CD4-positive, CD25-positive, alpha-beta regulatory T cell (primary cell): ENCODE measurements at regions not wholly inside any gene's neighbourhood (a gene's known extent, or its start where the extent isn't known, plus 50 kb on each side); places are given as distances from the start of the nearest gene placed in this dataset.

ENCODE experiments used
- ATAC-seq, 2 donors: fragments of 150-1000 bp; cut with Tn5 transposase; one replicate each; pipeline ENCODE4 v1.10.0; 2021; ENCODE audit warnings: low read depth in 2 of 2, moderate number of reproducible peaks in 2 of 2, moderate library complexity in 1 of 2
- DNase-seq, 3 donors: peaks; one replicate each; pipeline versions ENCODE4 v3.0.0 to v3.0.0-alpha.2; 2012 to 2022; ENCODE audit warnings: mixed read lengths in 1 of 3
- H3K27ac ChIP-seq: one replicate; pipeline ENCODE4 v1.7.0; 2013; ENCODE audit warnings: mild to moderate bottlenecking, low read length; ENCODE audit not compliant: insufficient read depth, poor library complexity, severe bottlenecking
- H3K27me3 ChIP-seq: one replicate; pipeline ENCODE4 v1.7.0; 2013; ENCODE audit warnings: low read length; ENCODE audit not compliant: control insufficient read depth, insufficient read depth
- H3K36me3 ChIP-seq: one replicate; pipeline ENCODE4 v1.7.0; 2013; ENCODE audit warnings: mild to moderate bottlenecking, low read length, moderate library complexity; ENCODE audit not compliant: control insufficient read depth, insufficient read depth
- H3K4me1 ChIP-seq: 2 replicates; pipeline ENCODE4 v1.7.0; 2013; ENCODE audit warnings: mild to moderate bottlenecking, low read length; ENCODE audit not compliant: insufficient read depth, control insufficient read depth, poor library complexity, severe bottlenecking
- H3K4me3 ChIP-seq: one replicate; pipeline ENCODE4 v1.7.0; 2013; ENCODE audit warnings: low read depth, mild to moderate bottlenecking, low read length, moderate library complexity
- H3K9me3 ChIP-seq, 2 experiments: 1 replicate in 1 of 2; 2 replicates in 1 of 2; pipeline ENCODE4 v1.7.0; 2013; ENCODE audit warnings: low read length in 2 of 2, mild to moderate bottlenecking in 1 of 2, moderate library complexity in 1 of 2; ENCODE audit not compliant: control insufficient read depth in 2 of 2
- H3K27ac Mint-ChIP-seq, 3 donors: one replicate each; pipeline ENCODE4 v1.8.0; 2020 to 2022; ENCODE audit warnings: mild to moderate bottlenecking in 3 of 3, mixed read lengths in 3 of 3, moderate library complexity in 2 of 3
- H3K27me3 Mint-ChIP-seq: one replicate; pipeline ENCODE4 v1.8.0; 2022; ENCODE audit warnings: mild to moderate bottlenecking, mixed read lengths
- H3K36me3 Mint-ChIP-seq: one replicate; pipeline ENCODE4 v1.8.0; 2020; ENCODE audit warnings: mixed read lengths
- H3K4me1 Mint-ChIP-seq, 4 donors: one replicate each; pipeline ENCODE4 v1.8.0; 2020 to 2022; ENCODE audit warnings: mixed read lengths in 4 of 4, mild to moderate bottlenecking in 1 of 4
- H3K4me3 Mint-ChIP-seq, 4 donors: one replicate each; pipeline ENCODE4 v1.8.0; 2020 to 2022; ENCODE audit warnings: mild to moderate bottlenecking in 4 of 4, mixed read lengths in 4 of 4, moderate library complexity in 3 of 4
- H3K9me3 Mint-ChIP-seq, 7 donors: one replicate each; pipeline ENCODE4 v1.8.0; 2020 to 2022; ENCODE audit warnings: mixed read lengths in 7 of 7, mild to moderate bottlenecking in 3 of 7, moderate library complexity in 2 of 7

DNA sequence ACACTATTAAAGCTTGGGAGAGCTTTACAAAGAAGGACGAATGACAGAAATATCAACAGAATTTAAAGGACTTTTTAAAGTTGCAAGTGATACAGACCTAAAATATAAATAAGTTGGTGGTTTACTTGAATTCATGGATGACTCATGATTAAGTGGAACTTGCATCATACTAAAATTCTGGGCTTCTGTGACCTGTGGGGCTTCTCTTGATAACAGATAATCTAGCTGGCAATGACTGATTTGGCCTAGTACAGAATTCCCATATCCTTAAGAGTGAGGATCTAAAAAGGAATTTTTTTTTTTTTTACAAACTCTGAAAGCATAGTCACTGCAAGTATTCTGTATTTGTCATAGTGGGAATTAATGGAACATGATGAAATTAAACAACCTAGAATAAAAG, 543.7 kb upstream of the SGCD start:
- Histone ChIP-seq H3K27me3 (no peaks in the 10 kb centered on the region), H3K9me3 (no peaks in the 10 kb centered on the region), H3K4me3 (no peak overlapping the region), H3K36me3 (no peaks in the 10 kb centered on the region), H3K27ac (no peak overlapping the region), H3K4me1 (no peaks in the 10 kb centered on the region)
- H3K4me3 Mint-ChIP-seq, result no peak overlapping the region
- H3K9me3 Mint-ChIP-seq, result peaks cover 0 to 1% (median 0%) of the 10 kb centered on the region in 7 donors
- ATAC-seq, result no peak
- no peaks in the 10 kb centered on the region for H3K27me3 Mint-ChIP-seq
- no peaks in the 10 kb centered on the region for H3K4me1 Mint-ChIP-seq
- H3K36me3 Mint-ChIP-seq, result no peaks in the 10 kb centered on the region
- no peak for DNase-seq
- H3K27ac Mint-ChIP-seq, result no peak overlapping the region

DNA sequence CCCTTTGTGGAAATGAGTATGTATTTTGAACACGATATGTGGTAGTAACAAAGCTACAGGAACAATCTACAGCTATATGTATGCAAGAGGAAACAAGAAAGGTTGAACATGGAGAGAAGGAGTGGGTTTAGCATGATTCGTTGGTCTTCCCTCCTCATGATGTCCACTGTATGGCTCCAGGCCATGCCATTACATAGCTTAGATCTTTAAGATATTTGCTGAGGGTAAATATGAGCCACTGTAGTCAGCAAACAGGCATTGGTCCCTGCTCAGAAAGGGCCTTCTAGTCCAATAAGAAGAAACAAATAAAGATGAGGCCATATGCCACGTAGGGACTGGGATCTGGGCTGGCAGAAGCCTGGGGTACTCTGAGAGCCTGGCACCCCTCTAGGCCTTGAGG, 543.2 kb upstream of the SGCD start:
- ATAC-seq (no peak), DNase-seq (no peak)
- no peaks in the 10 kb centered on the region for H3K36me3 Mint-ChIP-seq
- H3K27me3 Mint-ChIP-seq, result no peaks in the 10 kb centered on the region
- H3K4me3 ChIP-seq, result no peak overlapping the region
- H3K4me1 ChIP-seq, result no peaks in the 10 kb centered on the region
- H3K9me3 ChIP-seq, result no peaks in the 10 kb centered on the region
- no peaks in the 10 kb centered on the region for H3K27me3 ChIP-seq
- no peaks in the 10 kb centered on the region for H3K4me1 Mint-ChIP-seq
- H3K27ac ChIP-seq, result no peak overlapping the region
- no peak overlapping the region for H3K27ac Mint-ChIP-seq
- H3K36me3 ChIP-seq, result no peaks in the 10 kb centered on the region
- H3K9me3 Mint-ChIP-seq, result peaks cover 0 to 1% (median 0%) of the 10 kb centered on the region in 7 donors
- H3K4me3 Mint-ChIP-seq, result no peak overlapping the region

DNA sequence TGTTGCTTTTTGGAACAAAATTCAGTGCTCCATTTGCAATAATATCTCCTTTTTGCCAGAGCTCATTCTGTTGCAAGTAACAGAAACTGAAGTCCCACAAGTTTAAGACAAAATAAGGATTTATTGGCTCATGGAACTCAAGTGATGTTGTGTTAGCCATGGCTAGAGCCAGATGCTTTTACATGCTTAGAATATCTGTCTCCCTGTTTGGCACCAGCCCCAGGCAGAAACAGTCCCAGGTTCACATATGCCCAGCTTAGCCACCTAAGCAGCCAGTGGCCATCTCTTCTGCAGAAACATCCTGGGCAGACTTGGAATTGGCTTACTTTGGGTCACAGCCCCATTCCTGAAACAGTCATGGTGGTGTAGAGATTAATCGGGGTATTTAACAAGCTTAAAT, 540.9 kb upstream of the SGCD start:
- no peaks in the 10 kb centered on the region for H3K27me3 Mint-ChIP-seq
- H3K27me3 ChIP-seq, result no peaks in the 10 kb centered on the region
- no peaks in the 10 kb centered on the region for H3K4me1 ChIP-seq
- H3K27ac ChIP-seq, result no peak overlapping the region
- no peak overlapping the region for H3K27ac Mint-ChIP-seq
- no peaks in the 10 kb centered on the region for H3K36me3 Mint-ChIP-seq
- H3K36me3 ChIP-seq, result no peaks in the 10 kb centered on the region
- H3K4me1 Mint-ChIP-seq, result no peaks in the 10 kb centered on the region
- no peak overlapping the region for H3K4me3 ChIP-seq
- ATAC-seq (no peak), DNase-seq (no peak)
- H3K9me3 Mint-ChIP-seq, result peaks cover 0 to 2% (median 0%) of the 10 kb centered on the region in 7 donors
- H3K9me3 ChIP-seq, result no peaks in the 10 kb centered on the region
- H3K4me3 Mint-ChIP-seq, result no peak overlapping the region

DNA sequence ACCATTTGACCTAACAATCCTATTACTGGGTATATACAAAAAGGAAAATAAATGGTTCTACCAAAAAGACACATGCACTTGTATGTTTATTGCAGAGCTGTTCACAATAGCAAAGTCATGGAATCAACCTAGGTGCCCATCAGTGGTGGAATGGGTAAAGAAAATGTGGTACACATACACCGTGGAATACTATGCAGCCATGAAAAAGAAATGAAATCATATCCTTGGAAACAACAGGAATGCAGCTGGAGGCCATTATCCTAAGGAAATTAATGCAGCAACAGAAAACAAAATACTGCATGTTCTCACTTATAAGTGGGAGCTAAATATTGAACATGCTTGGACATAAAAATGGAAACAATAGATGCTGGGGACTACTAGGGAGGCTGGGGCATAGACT, 534.1 kb upstream of the SGCD start:
- H3K4me3 Mint-ChIP-seq, result no peak overlapping the region
- H3K9me3 Mint-ChIP-seq, result peaks cover 0 to 31% (median 9%) of the 10 kb centered on the region in 7 donors
- no peaks in the 10 kb centered on the region for H3K4me1 Mint-ChIP-seq
- H3K27ac Mint-ChIP-seq, result no peak overlapping the region
- no peak for ATAC-seq
- Histone ChIP-seq H3K27me3 (no peaks in the 10 kb centered on the region), H3K4me1 (no peaks in the 10 kb centered on the region), H3K4me3 (no peak overlapping the region), H3K36me3 (no peaks in the 10 kb centered on the region), H3K27ac (no peak overlapping the region), H3K9me3 (peaks cover 13 to 20% of the 10 kb centered on the region in 2 experiments)
- no peak for DNase-seq
- no peaks in the 10 kb centered on the region for H3K27me3 Mint-ChIP-seq
- no peaks in the 10 kb centered on the region for H3K36me3 Mint-ChIP-seq

DNA sequence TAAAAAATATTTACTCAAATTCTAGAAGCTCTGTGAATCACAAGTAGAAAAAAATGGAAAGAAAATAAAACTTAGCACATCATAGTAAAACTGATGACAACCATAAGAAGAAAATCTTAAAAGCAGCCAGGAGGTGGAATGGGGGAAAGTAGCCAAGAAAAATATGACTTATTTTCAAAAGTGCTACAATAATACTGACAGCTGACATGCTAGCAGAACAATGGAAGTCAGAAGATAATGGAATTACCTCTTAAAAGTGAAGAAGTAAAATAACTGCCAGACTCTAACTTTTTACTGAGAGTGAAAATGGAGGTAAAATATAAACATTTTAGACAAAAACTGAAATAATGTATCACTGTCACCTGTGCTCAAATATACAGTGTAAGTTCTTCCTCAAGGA, 532.2 kb upstream of the SGCD start:
- Mint-ChIP-seq H3K27me3 (no peaks in the 10 kb centered on the region), H3K36me3 (no peaks in the 10 kb centered on the region), H3K27ac (no peak overlapping the region), H3K9me3 (peaks cover 0 to 34% (median 11%) of the 10 kb centered on the region in 7 donors), H3K4me1 (no peaks in the 10 kb centered on the region), H3K4me3 (no peak overlapping the region)
- Histone ChIP-seq H3K4me1 (no peaks in the 10 kb centered on the region), H3K4me3 (no peak overlapping the region), H3K27me3 (no peaks in the 10 kb centered on the region), H3K9me3 (peaks cover 13 to 20% of the 10 kb centered on the region in 2 experiments), H3K27ac (no peak overlapping the region), H3K36me3 (no peaks in the 10 kb centered on the region)
- no peak for DNase-seq
- no peak for ATAC-seq

DNA sequence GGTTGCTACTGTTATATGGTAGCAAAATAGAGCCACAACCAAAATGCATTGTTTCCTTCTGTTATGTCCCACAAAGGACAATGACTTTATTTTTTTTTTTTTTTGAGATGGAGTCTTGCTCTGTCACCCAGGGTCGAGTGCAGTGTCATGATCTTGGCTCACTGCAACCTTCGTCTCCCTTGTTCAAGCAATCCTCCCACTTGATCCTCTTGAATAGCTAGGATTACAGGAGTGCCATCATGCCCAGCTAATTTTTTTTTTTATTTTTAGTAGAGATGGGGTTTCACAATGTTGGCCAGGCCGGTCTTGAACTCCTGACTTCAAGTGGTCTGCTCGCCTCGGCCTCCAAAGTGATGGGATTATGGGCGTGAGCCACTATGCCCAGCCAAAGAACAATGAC, 527.7 kb upstream of the SGCD start:
- DNase-seq, result no peak
- Histone ChIP-seq H3K27ac (no peak overlapping the region), H3K4me1 (no peaks in the 10 kb centered on the region), H3K9me3 (peaks cover 6 to 8% of the 10 kb centered on the region in 2 experiments), H3K27me3 (no peaks in the 10 kb centered on the region), H3K36me3 (no peaks in the 10 kb centered on the region), H3K4me3 (no peak overlapping the region)
- Mint-ChIP-seq H3K9me3 (peaks cover 0 to 18% (median 9%) of the 10 kb centered on the region in 7 donors), H3K4me3 (no peak overlapping the region), H3K36me3 (no peaks in the 10 kb centered on the region), H3K4me1 (no peaks in the 10 kb centered on the region), H3K27me3 (no peaks in the 10 kb centered on the region), H3K27ac (no peak overlapping the region)
- ATAC-seq, result no peak

DNA sequence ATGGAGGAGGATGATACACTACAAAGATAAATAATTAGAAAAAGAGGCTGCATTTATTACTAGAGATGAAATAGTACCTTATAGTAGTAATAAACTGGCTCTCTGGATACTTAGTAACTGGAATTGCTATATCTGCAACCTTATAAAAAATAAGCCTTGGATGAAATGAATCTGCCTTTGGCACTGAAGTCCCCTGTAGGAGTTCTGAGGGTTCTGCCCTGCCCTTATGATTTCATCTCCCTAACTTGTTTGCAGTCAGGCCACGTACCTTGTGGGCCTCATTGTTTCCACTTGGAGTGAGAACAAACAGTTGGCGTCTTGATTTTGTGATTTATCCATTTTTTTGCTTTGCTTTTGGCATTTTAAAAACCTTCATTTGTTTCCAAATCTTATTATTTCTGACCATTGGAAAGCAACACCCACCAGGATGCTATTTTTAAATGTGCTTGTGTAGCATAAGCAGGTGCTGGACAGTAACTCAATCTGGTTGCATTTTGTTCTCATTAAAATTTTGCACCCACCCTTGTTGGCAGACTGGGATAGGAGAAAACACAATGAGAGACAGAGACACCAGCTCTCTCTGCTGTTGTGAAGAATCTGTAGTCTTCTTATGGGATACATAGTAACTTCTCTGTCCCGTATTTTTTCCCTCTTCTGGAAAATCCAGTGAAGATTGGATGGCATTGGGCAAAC, 518.9 kb upstream of the SGCD start:
- H3K27me3 Mint-ChIP-seq, result no peaks in the 10 kb centered on the region
- Histone ChIP-seq H3K27ac (no peak overlapping the region), H3K9me3 (no peaks in the 10 kb centered on the region), H3K4me1 (no peaks in the 10 kb centered on the region), H3K4me3 (no peak overlapping the region), H3K27me3 (no peaks in the 10 kb centered on the region), H3K36me3 (no peaks in the 10 kb centered on the region)
- H3K4me3 Mint-ChIP-seq, result no peak overlapping the region
- no peaks in the 10 kb centered on the region for H3K36me3 Mint-ChIP-seq
- H3K4me1 Mint-ChIP-seq, result no peaks in the 10 kb centered on the region
- ATAC-seq (no peak), DNase-seq (no peak)
- H3K27ac Mint-ChIP-seq, result no peak overlapping the region
- peaks cover 0 to 3% (median 0%) of the 10 kb centered on the region in 7 donors for H3K9me3 Mint-ChIP-seq

DNA sequence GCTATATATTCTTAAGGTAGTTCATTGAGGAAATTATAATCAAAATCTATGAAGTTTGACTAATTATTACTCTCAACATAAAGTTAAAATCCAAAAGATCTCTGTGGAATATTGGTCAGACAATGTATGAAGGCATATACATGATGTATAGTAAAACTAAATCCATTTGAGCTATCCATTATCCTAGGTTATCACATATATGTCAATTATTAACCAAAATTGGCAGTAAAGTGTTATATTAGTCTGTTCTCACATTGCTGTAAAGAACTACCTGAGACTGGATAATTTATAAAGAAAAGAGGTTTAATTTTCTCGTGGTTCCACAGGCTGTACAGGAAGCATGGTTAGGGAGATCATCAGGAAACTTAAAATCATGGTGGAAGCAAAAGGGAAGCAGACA, 511.7 kb upstream of the SGCD start:
- Mint-ChIP-seq H3K27me3 (no peaks in the 10 kb centered on the region), H3K4me1 (no peaks in the 10 kb centered on the region), H3K36me3 (no peaks in the 10 kb centered on the region), H3K4me3 (no peak overlapping the region), H3K9me3 (peaks cover 0 to 6% (median 1%) of the 10 kb centered on the region in 7 donors), H3K27ac (no peak overlapping the region)
- Histone ChIP-seq H3K4me1 (no peaks in the 10 kb centered on the region), H3K9me3 (no peaks in the 10 kb centered on the region), H3K4me3 (no peak overlapping the region), H3K36me3 (no peaks in the 10 kb centered on the region), H3K27ac (no peak overlapping the region), H3K27me3 (no peaks in the 10 kb centered on the region)
- no peak for ATAC-seq
- no peak for DNase-seq
